HG03196 (cell line): ENCODE measurements at regions not wholly inside any gene's neighbourhood (a gene's known extent, or its start where the extent isn't known, plus 50 kb on each side); places are given as distances from the start of the nearest gene placed in this dataset.
"Not testable (repeated sequence)": the region's sequence is repeated elsewhere in the genome, so short reads cannot be mapped to it uniquely, and the experiment has no call there.

ENCODE experiments used
- ATAC-seq: cut with Tn5 transposase; IDR thresholded peaks from one replicate; pipeline ENCODE4 v1.9.1; 2021; ENCODE audit not compliant: unreplicated experiment

- no peak for ATAC-seq
These were observed 94.9 kb upstream of the EEPD1 start for GRCh38 chr7:36058020-36058592.

GRCh38 chr7:36060388-36060787 lies 92.7 kb upstream of the EEPD1 start:
- ATAC-seq, result not testable (repeated sequence)

GRCh38 chr7:36062154-36062815 lies 90.8 kb upstream of the EEPD1 start:
- no peak for ATAC-seq

- ATAC-seq, result no peak
These were observed 88.4 kb upstream of the EEPD1 start for GRCh38 chr7:36064676-36065075.

GRCh38 chr7:36065563-36066342 lies 87.3 kb upstream of the EEPD1 start:
- not testable (repeated sequence) for ATAC-seq

GRCh38 chr7:36066343-36066664 lies 86.8 kb upstream of the EEPD1 start:
- no peak for ATAC-seq

GRCh38 chr7:36070230-36070629 lies 82.8 kb upstream of the EEPD1 start:
- ATAC-seq, result no peak

- no peak for ATAC-seq
These were observed 81.4 kb upstream of the EEPD1 start for GRCh38 chr7:36071605-36072004.

- no peak for ATAC-seq
These were observed 80.4 kb upstream of the EEPD1 start for GRCh38 chr7:36072620-36073019.

GRCh38 chr7:36075561-36075960 lies 77.5 kb upstream of the EEPD1 start:
- ATAC-seq, result no peak

GRCh38 chr7:36076074-36076473 lies 77.0 kb upstream of the EEPD1 start:
- ATAC-seq, result no peak

- ATAC-seq, result no peak
These were observed 74.2 kb upstream of the EEPD1 start for GRCh38 chr7:36078816-36079360.

GRCh38 chr7:36079446-36080025 lies 73.5 kb upstream of the EEPD1 start:
- ATAC-seq, result no peak

- ATAC-seq, result no peak
These were observed 72.2 kb upstream of the EEPD1 start for GRCh38 chr7:36080843-36081242.

GRCh38 chr7:36082216-36082615 lies 70.8 kb upstream of the EEPD1 start:
- no peak for ATAC-seq

GRCh38 chr7:36082910-36083309 lies 70.1 kb upstream of the EEPD1 start:
- no peak for ATAC-seq

- ATAC-seq, result no peak
These were observed 69.3 kb upstream of the EEPD1 start for GRCh38 chr7:36083626-36084380.

- ATAC-seq, result no peak
These were observed 68.5 kb upstream of the EEPD1 start for GRCh38 chr7:36084485-36085091.

GRCh38 chr7:36085096-36085495 lies 68.0 kb upstream of the EEPD1 start:
- ATAC-seq, result no peak

GRCh38 chr7:36086571-36086970 lies 66.5 kb upstream of the EEPD1 start:
- no peak for ATAC-seq

GRCh38 chr7:36088553-36088952 lies 64.5 kb upstream of the EEPD1 start:
- ATAC-seq, result no peak
